Stimulated activated CD8-positive, alpha-beta memory T cell treated with anti-CD3 and anti-CD28 coated beads, Interleukin-4, amount 100 ng/mL, for 1 hour (primary cell): ENCODE measurements at regions not wholly inside any gene's neighbourhood (a gene's known extent, or its start where the extent isn't known, plus 50 kb on each side); places are given as distances from the start of the nearest gene placed in this dataset.
"Not testable (repeated sequence)": the region's sequence is repeated elsewhere in the genome, so short reads cannot be mapped to it uniquely, and the experiment has no call there.

Source experiments
- DNase-seq, 2 donors: peaks; one replicate each; pipeline ENCODE4 v3.0.0-alpha.2; 2020; ENCODE audit warnings: low read depth in 2 of 2, low spot score in 1 of 2

DNA sequence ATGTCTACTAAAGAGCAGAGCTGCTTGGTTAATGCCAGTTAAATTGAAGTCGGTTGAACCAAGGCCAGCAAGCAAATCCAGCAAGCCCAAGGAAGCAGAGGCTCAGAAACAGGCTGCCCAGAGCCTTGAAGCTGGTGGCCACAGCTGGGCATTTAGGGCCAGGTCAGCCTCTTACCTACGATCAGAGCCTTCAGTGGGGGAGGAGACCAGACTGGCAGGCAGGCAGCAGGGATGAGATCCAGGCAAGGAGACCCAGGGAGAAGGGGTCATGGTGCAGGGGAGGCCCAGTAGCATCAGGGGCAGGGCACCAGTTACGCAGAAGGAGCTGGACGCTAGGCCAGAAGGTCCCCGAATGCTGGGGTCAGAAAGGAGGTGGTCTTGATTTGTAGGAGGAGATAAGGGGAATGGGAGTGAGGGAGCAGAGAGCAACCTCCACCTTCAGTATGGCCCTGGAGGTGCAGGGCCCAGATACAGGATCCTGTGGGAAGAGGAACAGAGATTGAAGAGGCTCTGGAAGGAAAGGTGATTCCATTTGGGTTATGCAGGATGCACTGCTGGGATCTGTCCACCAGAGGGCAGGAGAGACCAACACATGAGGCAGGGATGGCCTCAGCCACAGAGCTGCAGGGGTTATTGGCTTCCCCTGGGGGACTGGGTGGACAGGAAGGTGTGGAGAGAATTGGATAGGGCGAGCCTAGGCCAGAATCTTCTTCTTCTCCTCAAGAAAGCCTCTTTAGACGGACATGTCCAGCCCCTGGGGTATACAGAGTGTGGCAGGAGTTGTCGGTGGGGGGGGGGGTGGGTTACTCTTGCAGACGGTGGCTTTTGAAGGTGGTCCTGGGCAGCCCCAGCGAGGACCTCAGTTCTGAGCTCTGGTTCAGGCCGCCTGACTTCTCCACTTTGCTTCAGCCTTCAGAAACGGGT, 132.6 kb upstream of the PODXL start:
- DNase-seq: peak; percentile 28 to 36

GRCh38 chr7:131687296-131687695, 130.9 kb upstream of the PODXL start:
- no peak for DNase-seq

DNA sequence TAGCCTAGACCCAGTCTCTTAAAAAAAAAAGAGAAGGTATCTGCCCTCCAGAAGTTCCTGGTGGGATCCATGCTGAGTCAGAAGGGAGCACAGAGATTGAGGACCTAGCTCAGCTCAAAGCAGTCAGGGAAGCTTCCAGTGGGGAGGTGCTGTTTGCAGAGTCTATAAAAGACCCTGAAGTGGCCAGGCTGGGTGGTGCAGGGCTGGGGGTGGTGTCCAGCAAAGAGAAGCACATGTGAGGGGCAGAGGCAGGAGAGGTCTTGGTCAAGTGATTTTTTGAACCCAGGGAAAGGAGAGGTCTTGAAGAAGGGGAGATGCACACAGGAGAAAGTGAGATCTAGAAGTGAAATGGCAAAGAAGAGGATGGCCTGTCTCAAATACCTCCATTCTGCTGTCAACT, 130.4 kb upstream of the PODXL start:
- no peak for DNase-seq

- no peak for DNase-seq
These were observed 127.2 kb upstream of the PODXL start for GRCh38 chr7:131683536-131684125.

GRCh38 chr7:131681961-131682360, 125.5 kb upstream of the PODXL start:
- no peak for DNase-seq

DNA sequence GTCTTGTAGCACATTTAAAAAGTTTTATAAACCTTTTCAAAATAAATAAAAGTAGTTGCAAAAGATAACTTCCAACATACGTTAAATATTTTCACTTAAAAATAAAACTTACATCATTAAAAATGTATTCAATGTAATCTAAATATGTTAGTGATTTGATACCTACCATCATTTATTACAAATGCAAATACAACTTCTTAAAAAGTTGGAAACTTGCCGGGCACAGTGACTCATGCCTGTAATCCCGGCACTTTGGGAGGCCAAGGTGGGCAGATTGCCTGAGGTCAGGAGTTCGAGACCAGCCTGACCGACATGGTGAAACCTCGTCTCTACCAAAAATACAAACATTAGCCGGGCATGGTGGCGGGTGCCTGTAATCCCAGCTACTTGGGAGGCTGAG, 122.6 kb upstream of the PODXL start:
- DNase-seq: not testable (repeated sequence)

GRCh38 chr7:131676850-131677249, 120.4 kb upstream of the PODXL start:
- DNase-seq: not testable (repeated sequence)

DNA sequence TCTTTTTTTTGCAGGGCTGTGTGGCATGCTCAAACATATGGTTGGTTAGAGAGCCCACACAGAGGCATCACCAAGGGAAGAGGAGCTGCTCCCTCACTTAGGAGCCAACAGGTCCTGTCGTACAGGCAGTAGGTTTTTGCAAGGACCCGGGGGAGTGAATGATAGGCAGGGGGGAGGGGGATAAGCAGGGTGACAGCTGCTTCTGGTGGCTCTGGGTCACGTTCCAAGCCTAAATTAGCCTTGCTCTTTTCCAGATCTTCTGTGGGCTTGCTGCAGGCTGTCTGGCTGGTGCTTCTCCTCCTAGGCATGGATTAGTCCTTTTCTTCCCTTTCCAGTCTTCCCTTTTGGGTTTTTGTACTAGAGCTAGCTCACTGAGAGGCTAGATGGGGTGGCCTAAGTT, 117.7 kb upstream of the PODXL start:
- no peak for DNase-seq

DNA sequence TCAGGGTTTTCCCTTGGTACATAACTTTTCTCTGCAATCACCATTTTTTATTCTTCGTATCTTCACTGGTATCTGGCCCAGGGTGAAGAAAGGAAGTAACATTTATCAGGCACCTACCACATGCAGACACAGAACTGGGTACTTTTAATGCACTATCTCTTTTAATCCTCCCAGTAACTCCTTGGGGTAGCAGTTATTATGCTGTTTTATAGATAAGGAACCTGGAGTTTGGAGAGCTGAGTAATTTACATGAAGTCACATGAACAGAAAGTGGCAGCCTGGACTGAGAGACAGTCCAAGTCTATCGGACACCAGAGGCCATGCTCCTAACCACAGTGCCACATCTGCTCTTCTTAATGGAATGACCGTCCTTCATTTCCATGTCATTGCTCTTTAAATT, 117.1 kb upstream of the PODXL start:
- DNase-seq: no peak

DNA sequence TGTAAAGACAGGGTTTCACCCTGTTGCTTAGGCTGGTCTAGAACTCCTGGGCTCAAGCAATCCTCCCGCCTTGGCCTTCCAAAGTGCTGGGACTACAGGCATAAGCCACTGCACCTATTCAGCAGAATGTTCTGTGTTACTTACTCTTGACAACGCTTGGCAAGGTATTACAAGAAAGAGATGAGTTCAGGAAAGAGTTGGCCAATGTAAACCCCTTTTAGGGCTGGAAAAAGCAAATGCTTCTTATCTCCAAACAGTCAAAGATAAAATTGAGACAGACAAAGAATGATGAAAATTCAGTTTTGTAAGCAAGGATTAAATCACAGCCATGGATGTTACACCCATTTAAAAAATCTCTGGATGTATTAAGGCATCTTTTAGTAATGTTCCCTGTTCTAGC, 114.0 kb upstream of the PODXL start:
- DNase-seq: no peak

- DNase-seq: no peak
These were observed 111.3 kb upstream of the PODXL start for GRCh38 chr7:131667699-131668098.

DNA sequence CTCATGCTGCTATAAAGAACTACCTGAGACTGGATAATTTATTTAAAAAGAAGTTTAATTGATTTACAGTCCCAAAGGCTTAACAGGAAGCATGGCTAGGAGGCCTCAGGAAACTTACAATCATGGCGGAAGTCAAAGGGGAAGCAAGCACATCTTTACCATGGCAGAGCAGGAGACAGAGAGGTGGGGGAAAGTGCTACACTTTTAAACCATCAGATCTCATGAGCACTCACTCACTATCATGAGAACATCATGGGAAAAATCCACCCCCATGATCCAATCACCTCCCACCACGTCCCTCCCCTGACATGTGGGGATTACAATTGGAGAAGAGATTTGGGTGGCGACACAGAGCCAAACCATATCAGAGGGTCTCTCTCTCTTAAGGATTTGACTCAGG, 108.6 kb upstream of the PODXL start:
- DNase-seq: no peak

DNA sequence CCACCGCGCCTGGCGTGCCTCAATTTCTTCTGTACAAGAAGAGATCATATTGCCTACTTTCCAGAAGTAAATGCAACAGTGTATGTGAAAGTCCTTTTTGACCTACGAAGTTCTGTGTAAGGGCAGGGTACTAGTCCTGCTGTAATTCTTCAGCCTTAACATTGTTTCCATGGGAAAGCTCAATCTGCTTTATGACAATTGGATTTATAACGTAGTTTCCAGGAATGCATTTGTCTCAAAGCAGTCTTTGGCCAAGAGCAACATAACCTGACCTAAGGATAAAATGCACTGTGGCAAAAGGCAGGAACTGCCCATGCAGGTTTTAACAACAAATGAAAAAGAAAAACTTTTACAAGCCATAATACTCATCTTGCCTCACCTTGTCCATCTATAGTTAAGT, 108.1 kb upstream of the PODXL start:
- no peak for DNase-seq

DNA sequence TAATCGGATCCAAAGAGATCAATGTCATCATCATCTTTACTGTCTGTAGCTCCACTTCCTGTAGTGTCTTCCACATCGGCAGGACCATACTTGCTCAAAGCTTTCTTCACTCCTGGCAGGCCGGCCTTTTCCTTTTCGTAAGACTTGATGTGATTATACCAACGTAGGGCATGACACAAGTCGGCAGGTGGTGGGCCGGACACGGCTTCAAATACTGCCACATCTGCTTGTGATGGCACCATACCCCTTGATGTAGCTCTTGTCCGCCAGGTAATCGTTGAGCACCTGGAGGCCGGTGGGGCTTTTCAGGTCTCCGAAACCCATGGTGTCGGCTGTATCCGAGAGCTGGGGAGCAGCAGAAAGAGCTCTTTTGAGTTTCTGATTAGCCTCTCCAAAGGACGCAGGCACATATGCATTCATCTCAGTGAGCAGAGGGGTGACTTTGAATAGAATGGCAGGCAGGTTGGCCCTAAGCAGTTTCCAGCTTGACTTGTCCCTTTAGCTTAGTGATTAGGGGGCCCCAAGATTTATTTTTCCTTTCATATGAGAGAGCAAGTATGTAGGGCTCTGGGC, 106.0 kb upstream of the PODXL start:
- DNase-seq: not testable (repeated sequence)

DNA sequence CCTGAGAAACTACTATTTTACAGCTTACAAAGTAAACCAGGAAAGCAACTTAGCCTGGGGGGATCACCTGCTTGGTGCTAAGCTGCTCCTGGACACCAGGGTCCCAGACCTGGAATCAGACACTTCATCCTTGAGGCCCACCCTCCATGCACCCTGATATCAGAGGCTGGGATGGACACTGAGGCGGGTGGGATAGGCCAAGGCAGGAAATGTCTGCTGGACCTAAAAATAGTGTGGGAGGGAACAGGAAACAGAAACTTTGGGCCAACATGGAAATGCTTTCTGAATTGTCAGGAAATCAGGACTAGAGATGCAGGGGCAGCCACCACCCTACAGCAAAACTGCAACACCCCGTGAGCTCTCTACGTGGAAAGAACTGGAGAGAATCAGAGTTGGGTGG, 101.5 kb upstream of the PODXL start:
- DNase-seq: no peak

DNA sequence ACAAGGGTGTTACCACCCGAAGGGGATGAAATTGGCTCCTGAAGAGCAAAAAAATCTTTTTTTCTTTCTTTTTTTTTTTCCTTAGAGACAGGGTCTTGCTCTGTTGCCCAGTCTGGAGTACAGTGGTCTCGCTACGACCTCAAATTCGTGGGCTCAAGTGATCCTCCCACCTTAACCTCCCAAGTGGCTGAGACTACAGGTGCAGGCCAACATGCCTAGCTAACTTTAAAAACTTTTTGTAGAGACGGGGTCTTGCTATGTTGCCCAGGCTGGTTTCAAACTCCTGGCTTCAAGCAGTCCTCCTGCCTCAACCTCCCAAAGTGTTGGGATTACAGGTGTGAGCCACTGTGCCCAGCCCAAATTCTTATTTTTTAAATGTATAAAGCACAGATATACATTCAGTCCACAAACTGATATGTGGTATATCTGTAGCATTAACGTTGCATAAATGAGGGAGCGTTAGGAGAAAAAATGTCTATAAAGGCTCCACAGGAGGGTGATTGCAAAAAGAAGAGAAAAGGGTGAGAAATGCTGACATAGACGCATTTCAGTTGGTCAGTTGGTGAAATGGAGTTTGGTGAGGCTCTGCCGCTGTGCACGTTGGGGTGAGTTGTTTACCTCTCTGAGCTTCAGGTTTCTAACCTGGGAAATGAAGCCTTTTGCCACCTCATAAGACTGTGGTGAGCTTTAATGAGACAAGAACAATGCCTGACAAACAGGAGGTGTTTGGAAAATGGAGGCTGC, 100.7 kb upstream of the PODXL start:
- no peak for DNase-seq

DNA sequence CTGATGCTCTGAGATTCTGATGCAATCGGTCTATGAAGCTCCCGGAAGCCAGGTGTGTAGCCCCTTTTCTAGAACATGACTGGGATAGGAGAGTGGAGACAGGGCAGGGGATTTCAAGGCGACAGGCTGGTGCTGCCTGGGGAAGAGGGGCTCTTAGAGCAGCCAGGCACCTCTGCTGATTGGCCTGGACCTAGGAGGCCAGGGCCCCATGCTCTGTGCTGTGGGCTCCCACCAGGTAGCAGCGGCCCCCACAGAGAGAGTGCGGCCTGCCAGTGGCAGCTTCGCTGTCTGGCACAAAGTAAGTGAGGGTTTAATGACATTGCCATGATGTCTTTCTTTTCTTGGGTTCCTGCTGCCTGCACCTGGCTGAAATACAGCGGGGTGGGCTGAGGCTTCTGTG, 99.4 kb upstream of the PODXL start:
- DNase-seq: no peak

DNA sequence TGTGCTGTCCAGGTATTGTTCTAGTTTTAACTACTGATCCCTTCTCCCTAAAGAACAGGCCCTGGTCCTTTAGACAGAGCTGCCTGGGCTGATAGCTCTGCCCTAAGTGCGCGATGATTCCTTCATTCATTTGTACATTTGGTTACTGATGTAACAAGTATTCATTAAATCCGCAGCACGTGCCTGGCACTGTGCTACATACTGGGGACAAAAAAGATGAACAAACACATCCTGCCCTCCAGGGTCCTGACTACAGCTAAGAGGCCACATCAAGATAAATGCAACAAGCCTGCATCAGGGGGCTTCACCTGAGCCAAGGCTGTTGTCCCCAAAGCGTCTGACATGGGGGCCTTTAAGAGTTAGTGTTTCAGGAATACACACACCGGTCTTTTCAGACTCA, 99.0 kb upstream of the PODXL start:
- DNase-seq: no peak

GRCh38 chr7:131654668-131655326, 98.4 kb upstream of the PODXL start:
- peak; percentile 58 to 61 for DNase-seq

GRCh38 chr7:131654249-131654558, 97.8 kb upstream of the PODXL start:
- no peak for DNase-seq
